ENCODE measurements at regions not wholly inside any gene's neighbourhood (a gene's known extent, or its start where the extent isn't known, plus 50 kb on each side); places are given as distances from the start of the nearest gene placed in this dataset.

GRCh38 chr10:29127037-29127700 lies 161.7 kb upstream of the LYZL1 start:
- no peak overlapping the region for H3K4me3 Mint-ChIP-seq (ENCODE audit: unreplicated experiment)
- peaks cover 4% of the 10 kb centered on the region for H3K27me3 Mint-ChIP-seq (ENCODE audit: low read depth)
- H3K4me1 Mint-ChIP-seq (ENCODE audit: low read depth): peaks cover 6% of the 10 kb centered on the region
- H3K27ac Mint-ChIP-seq (ENCODE audit: unreplicated experiment): no peak overlapping the region
- TF ChIP-seq CTCF (IDR thresholded peaks at IDR 0.05): no peak
- H3K9me3 Mint-ChIP-seq (ENCODE audit: low read depth): peaks cover 4% of the 10 kb centered on the region
- no peaks in the 10 kb centered on the region for H3K36me3 Mint-ChIP-seq (ENCODE audit: low read depth)
- DNase-seq (ENCODE audit: low spot score): no peak

GRCh38 chr10:29127731-29128130 lies 161.1 kb upstream of the LYZL1 start:
- Mint-ChIP-seq H3K9me3 (ENCODE audit: low read depth) (peaks cover 4% of the 10 kb centered on the region), H3K4me1 (ENCODE audit: low read depth) (peaks cover 12% of the 10 kb centered on the region), H3K36me3 (ENCODE audit: low read depth) (no peaks in the 10 kb centered on the region), H3K27me3 (ENCODE audit: low read depth) (peaks cover 4% of the 10 kb centered on the region), H3K27ac (ENCODE audit: unreplicated experiment) (no peak overlapping the region), H3K4me3 (ENCODE audit: unreplicated experiment) (no peak overlapping the region)
- DNase-seq (ENCODE audit: low spot score): no peak
- no peak for TF ChIP-seq CTCF (IDR thresholded peaks at IDR 0.05)

- no peak for DNase-seq (ENCODE audit: low spot score)
- Mint-ChIP-seq H3K4me3 (ENCODE audit: unreplicated experiment) (no peak overlapping the region), H3K27me3 (ENCODE audit: low read depth) (peaks cover 4% of the 10 kb centered on the region), H3K9me3 (ENCODE audit: low read depth) (no peaks in the 10 kb centered on the region), H3K36me3 (ENCODE audit: low read depth) (no peaks in the 10 kb centered on the region), H3K27ac (ENCODE audit: unreplicated experiment) (no peak overlapping the region), H3K4me1 (ENCODE audit: low read depth) (peaks cover 19% of the 10 kb centered on the region)
- peak; percentile 85 for TF ChIP-seq CTCF (IDR thresholded peaks at IDR 0.05)
These were observed 158.6 kb upstream of the LYZL1 start for GRCh38 chr10:29130190-29130673.

GRCh38 chr10:29131952-29132547 lies 156.8 kb upstream of the LYZL1 start:
- TF ChIP-seq CTCF (IDR thresholded peaks at IDR 0.05): no peak
- Mint-ChIP-seq H3K4me3 (ENCODE audit: unreplicated experiment) (no peak overlapping the region), H3K27ac (ENCODE audit: unreplicated experiment) (peak overlapping the region; percentile 9), H3K36me3 (ENCODE audit: low read depth) (no peaks in the 10 kb centered on the region), H3K9me3 (ENCODE audit: low read depth) (no peaks in the 10 kb centered on the region), H3K27me3 (ENCODE audit: low read depth) (no peaks in the 10 kb centered on the region), H3K4me1 (ENCODE audit: low read depth) (peaks cover 19% of the 10 kb centered on the region)
- no peak for DNase-seq (ENCODE audit: low spot score)

GRCh38 chr10:29132551-29133111 lies 156.2 kb upstream of the LYZL1 start:
- H3K9me3 Mint-ChIP-seq (ENCODE audit: low read depth): no peaks in the 10 kb centered on the region
- TF ChIP-seq CTCF (IDR thresholded peaks at IDR 0.05): no peak
- DNase-seq (ENCODE audit: low spot score): no peak
- H3K4me1 Mint-ChIP-seq (ENCODE audit: low read depth): peaks cover 19% of the 10 kb centered on the region
- H3K4me3 Mint-ChIP-seq (ENCODE audit: unreplicated experiment): no peak overlapping the region
- H3K27ac Mint-ChIP-seq (ENCODE audit: unreplicated experiment): peak overlapping the region; percentile 9
- H3K27me3 Mint-ChIP-seq (ENCODE audit: low read depth): no peaks in the 10 kb centered on the region
- no peaks in the 10 kb centered on the region for H3K36me3 Mint-ChIP-seq (ENCODE audit: low read depth)
